Cardiac fibroblast (primary cell): ENCODE measurements at regions not wholly inside any gene's neighbourhood (a gene's known extent, or its start where the extent isn't known, plus 50 kb on each side); places are given as distances from the start of the nearest gene placed in this dataset.

Experiments
- DNase-seq, 2 donors: peaks; one replicate each; pipeline versions ENCODE4 v3.0.0 to v3.0.0-alpha.2; 2010; ENCODE audit warnings: low read depth in 2 of 2
- H3K4me3 ChIP-seq, 2 donors: replicated peaks in 1 of 2; 1 replicate in 1 of 2; 2 replicates in 1 of 2; pipeline ENCODE4 v1.5.1; 2011; ENCODE audit warnings: low read depth in 2 of 2, low read length in 2 of 2, mild to moderate bottlenecking in 2 of 2, moderate library complexity in 1 of 2
- CTCF ChIP-seq: IDR thresholded peaks from one replicate; pipeline ENCODE4 v1.5.1; 2011; ENCODE audit warnings: low read depth, mild to moderate bottlenecking, low read length, inconsistent platforms

DNA sequence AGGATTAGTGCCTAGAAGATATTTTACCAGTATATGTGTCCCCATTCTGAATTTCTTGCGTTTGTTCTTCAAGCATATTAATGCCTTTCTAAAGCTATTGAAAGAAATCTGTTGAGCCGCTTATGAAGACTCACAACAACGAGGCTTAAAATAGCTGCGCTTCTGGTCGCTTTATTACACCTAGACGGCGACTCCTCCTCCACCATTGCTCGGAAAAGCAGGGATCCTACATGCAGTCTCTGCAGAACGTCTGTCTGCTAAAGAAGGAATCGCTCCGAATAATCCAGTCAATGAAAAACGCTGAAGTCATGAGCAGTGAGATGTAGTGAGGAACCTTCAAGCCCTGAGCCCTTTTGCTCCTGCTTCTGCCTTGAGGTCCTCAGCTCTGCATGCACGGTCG lies 94.8 kb upstream of the ZNF516 start:
- H3K4me3 ChIP-seq, result no peak overlapping the region
- TF ChIP-seq CTCF, result no peak
- no peak for DNase-seq

DNA sequence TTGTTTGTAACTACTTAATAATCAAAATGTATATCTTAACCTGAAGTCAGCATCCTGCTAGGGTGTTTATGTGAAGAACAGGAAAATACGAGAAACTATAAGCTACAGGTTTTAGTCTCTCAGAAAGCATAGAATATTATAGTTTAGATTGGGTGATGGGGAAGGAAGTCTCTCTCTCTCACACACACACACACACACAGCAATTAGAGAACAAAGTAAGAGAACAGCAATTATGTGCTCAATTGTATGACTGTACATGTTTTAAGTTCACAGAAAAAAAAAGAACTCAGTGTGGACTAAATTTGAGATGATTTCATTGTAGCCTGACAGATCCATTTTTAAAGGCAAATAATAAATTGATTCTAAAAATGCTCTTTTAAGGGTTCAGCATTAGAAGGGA lies 94.3 kb upstream of the ZNF516 start:
- H3K4me3 ChIP-seq, result no peak overlapping the region
- TF ChIP-seq CTCF, result no peak
- no peak for DNase-seq

GRCh38 chr18:76588601-76589226 lies 93.7 kb upstream of the ZNF516 start:
- peak overlapping the region; percentile 8 to 31 for H3K4me3 ChIP-seq
- TF ChIP-seq CTCF, result no peak
- peak; percentile 28 to 42 for DNase-seq

DNA sequence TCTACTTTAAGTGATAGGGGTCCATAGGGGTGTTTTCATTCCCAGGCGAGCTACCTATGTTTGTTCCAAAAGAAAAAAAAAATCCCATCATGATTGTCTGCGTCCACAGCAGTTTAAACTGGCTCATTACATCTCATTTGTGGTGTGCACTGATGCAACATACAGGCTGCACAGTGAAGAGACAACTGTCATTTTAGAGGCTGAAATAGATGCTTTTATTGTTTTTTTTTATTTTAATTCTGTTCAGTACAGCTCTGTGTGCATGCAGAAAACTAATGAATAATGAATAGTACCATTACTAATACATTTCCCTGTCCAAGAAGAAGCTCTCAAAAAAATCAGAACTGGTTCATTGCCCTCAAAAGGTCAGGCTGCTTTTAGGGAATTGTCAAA lies 92.8 kb upstream of the ZNF516 start:
- no peak for TF ChIP-seq CTCF
- no peak overlapping the region for H3K4me3 ChIP-seq
- no peak for DNase-seq

GRCh38 chr18:76587147-76587878 lies 92.3 kb upstream of the ZNF516 start:
- TF ChIP-seq CTCF, result no peak
- DNase-seq, result no peak
- no peak overlapping the region for H3K4me3 ChIP-seq

DNA sequence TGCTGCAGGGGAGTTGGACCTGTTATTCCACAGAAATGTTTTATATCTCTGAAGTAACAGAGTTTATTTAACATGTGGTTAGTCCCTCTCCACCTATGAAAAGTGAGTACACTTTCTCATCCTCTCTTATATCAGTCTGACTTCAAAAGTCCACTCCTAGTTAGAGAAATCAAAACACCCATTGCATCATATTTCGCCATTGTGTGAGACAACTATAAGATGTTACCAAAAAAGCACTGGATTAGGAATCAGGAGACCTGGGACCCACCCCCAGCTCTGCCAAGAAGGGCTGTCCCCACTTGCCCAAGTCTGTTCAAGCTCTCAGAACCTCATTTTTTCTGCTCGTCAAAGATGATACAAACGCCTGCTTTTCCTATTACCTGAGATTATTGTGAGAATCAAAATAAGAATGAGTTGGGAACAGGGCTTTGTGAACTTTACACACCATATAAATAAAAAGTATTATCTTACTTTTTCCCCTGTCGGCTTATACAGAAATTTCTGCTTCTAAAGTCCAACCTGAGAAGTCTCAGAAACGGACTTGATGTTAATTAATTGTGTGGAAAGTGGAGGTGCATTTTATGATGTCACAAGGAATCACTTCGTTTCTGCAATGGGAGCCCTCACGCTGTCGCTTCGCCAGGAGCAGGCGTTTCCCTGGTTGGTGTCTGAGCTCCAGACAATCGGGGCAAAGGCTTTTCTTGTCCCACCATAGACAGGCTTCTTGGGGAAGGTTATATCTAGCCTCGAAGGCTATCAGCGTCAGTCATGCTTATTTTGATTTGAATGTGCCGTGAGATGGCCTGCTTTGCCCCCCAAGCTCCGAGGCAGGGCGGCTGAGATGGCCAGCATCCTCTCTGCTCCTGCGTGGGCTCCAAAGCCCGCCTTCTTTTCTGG lies 89.6 kb upstream of the ZNF516 start:
- no peak overlapping the region for H3K4me3 ChIP-seq
- no peak for TF ChIP-seq CTCF
- DNase-seq, result no peak
